ENCODE measurements at regions not wholly inside any gene's neighbourhood (a gene's known extent, or its start where the extent isn't known, plus 50 kb on each side); places are given as distances from the start of the nearest gene placed in this dataset.

- no peak overlapping the region for H2BK20ac ChIP-seq (ENCODE audit: low read depth, low read length, poor library complexity, severe bottlenecking)
- no peak overlapping the region for H4K5ac ChIP-seq (ENCODE audit: insufficient read length, low read depth, low read length)
These were observed 186.7 kb downstream of the TJP1 start for GRCh38 chr15:29635513-29636098.

More at GRCh38 chr15:29635513-29636098, 186.7 kb downstream of the TJP1 start:
- Mint-ChIP-seq H3K27me3 (ENCODE audit: low read depth) (peaks cover 2% of the 10 kb centered on the region), H3K4me3 (no peak overlapping the region), H3K4me1 (peaks cover 20 to 21% of the 10 kb centered on the region in 2 experiments), H3K36me3 (ENCODE audit: insufficient read depth in 1 of 3, low read depth in 3 of 3) (peaks cover 0 to 5% (median 0%) of the 10 kb centered on the region in 3 experiments; a peak in 2 of 7 replicates), H3K27ac (peak overlapping the region in 1 of 3 experiments; percentile 25; a peak in 1 of 7 replicates), H3K9me3 (peaks cover 6 to 8% of the 10 kb centered on the region in 2 experiments; a peak in 4 of 5 replicates)
- H2BK12ac ChIP-seq (ENCODE audit: insufficient read length, low read depth, low read length), result no peak overlapping the region
- H3T11ph ChIP-seq (ENCODE audit: low read length), result no peak overlapping the region
- H3K18ac ChIP-seq (ENCODE audit: insufficient read length, low read depth, low read length), result no peak overlapping the region
- no CpG with 5 or more reads among the region's 9 CpGs for WGBS (ENCODE audit: extremely low coverage, insufficient read length, low lambda C conversion rate)
- no peak overlapping the region for H2BK120ac ChIP-seq (ENCODE audit: low read depth, low read length, poor library complexity, severe bottlenecking)
- no peaks in the 10 kb centered on the region; the same call in 1 of the 2 replicates for H3K27me3 ChIP-seq (ENCODE audit: insufficient read depth, low read length)
- no peaks in the 10 kb centered on the region for H3K79me2 ChIP-seq (ENCODE audit: insufficient read depth, low read length)
- H4K91ac ChIP-seq (ENCODE audit: insufficient read length, low read depth, low read length), result no peak overlapping the region
- no peak overlapping the region for H3K4ac ChIP-seq (ENCODE audit: low read depth, low read length)
- DNase-seq, result no peak
- H3K56ac ChIP-seq (ENCODE audit: insufficient read length, low read depth, low read length), result no peak overlapping the region
- H2BK15ac ChIP-seq (ENCODE audit: low read depth, low read length), result no peak overlapping the region
- no peak overlapping the region for H3K27ac ChIP-seq (ENCODE audit: insufficient read length, low read depth, low read length)
- no peaks in the 10 kb centered on the region for H3K79me1 ChIP-seq (ENCODE audit: insufficient read depth, low read depth, low read length, poor library complexity, severe bottlenecking)
- no peaks in the 10 kb centered on the region for H3K23me2 ChIP-seq (ENCODE audit: insufficient read length, low read depth, low read length, poor library complexity, severe bottlenecking)
- H2AFZ ChIP-seq (ENCODE audit: low read length), result no peak overlapping the region
- no peak overlapping the region for H3K4me2 ChIP-seq (ENCODE audit: insufficient read depth, insufficient read length, low read length)
- H4K20me1 ChIP-seq (ENCODE audit: control insufficient read depth, insufficient read depth, insufficient read length), result no peaks in the 10 kb centered on the region
- no peak overlapping the region for H3K9ac ChIP-seq (ENCODE audit: extremely low read depth, insufficient read length, low read length)
- no peak overlapping the region for H3K23ac ChIP-seq (ENCODE audit: insufficient read length, low read depth, low read length)
- H4K8ac ChIP-seq (replicated peaks; ENCODE audit: insufficient read length, low read depth, low read length), result no peak overlapping the region
- no peak overlapping the region; the same call in 1 of the 2 replicates for H3K14ac ChIP-seq (ENCODE audit: insufficient read depth, low read length)
- H3K9me3 ChIP-seq (ENCODE audit: control insufficient read depth, low read depth, low read length), result no peaks in the 10 kb centered on the region
- H2AK5ac ChIP-seq (ENCODE audit: insufficient read length, low read length), result no peak overlapping the region
- TF ChIP-seq CTCF (conservative IDR thresholded peaks at IDR 0.05), result no peak
- peaks cover 10% of the 10 kb centered on the region for H3K4me1 ChIP-seq (ENCODE audit: insufficient read depth, low read length)
- no peak overlapping the region for H2BK5ac ChIP-seq (ENCODE audit: insufficient read length, low read length)

Measured in H9 (cell line).